T-cell (primary cell): ENCODE measurements at regions not wholly inside any gene's neighbourhood (a gene's known extent, or its start where the extent isn't known, plus 50 kb on each side); places are given as distances from the start of the nearest gene placed in this dataset.

Experiments used
- ATAC-seq, 4 experiments: fragments of 200-7000 bp in 3 of 4; fragments of 150-1000 bp in 1 of 4; cut with Tn5 transposase; replicated peaks in 1 of 4; 1 replicate in 3 of 4; 2 replicates in 1 of 4; pipeline ENCODE4 v1.10.0; 2021; ENCODE audit warnings: moderate library complexity in 3 of 4, mild to moderate bottlenecking in 2 of 4, moderate number of reproducible peaks in 1 of 4
- CTCF ChIA-PET, 2 donors: fragments of 300-600 bp; sonication (Branson Sonifier 250); formaldehyde crosslinking; loops; one replicate each; lab custom pipeline; 2022; ENCODE audit warnings: antibody characterized with exemption in 2 of 2; lab: Charles Lee
- POLR2A ChIA-PET, 2 donors: fragments of 300-600 bp; sonication (Branson Sonifier 250); formaldehyde crosslinking; loops; one replicate each; lab custom pipeline; 2022; ENCODE audit warnings: antibody characterized with exemption in 2 of 2; lab: Charles Lee
- DNase-seq, 35 experiments: peaks; one replicate each; pipeline versions ENCODE4 v3.0.0 to v3.0.0-alpha.2; 2013 to 2023
- H3K27ac ChIP-seq: one replicate; pipeline ENCODE4 v1.5.1; 2013; ENCODE audit warnings: low read length
- H3K27me3 ChIP-seq, 2 experiments: replicated peaks in 1 of 2; 1 replicate in 1 of 2; 2 replicates in 1 of 2; pipeline versions ENCODE4 v1.6.1 to v1.7.0; 2013; ENCODE audit warnings: low read length in 1 of 2, mixed read lengths in 1 of 2; ENCODE audit not compliant: control insufficient read depth in 2 of 2, insufficient read depth in 2 of 2; ENCODE audit errors: extremely low read depth in 1 of 2
- H3K36me3 ChIP-seq, 2 donors: 1 replicate in 1 of 2; 2 replicates in 1 of 2; pipeline versions ENCODE4 v1.6.1 to v1.7.0; 2013; ENCODE audit warnings: low read length in 1 of 2; ENCODE audit not compliant: control insufficient read depth in 2 of 2, insufficient read depth in 1 of 2; ENCODE audit errors: extremely low read depth in 1 of 2
- H3K4me1 ChIP-seq, 2 experiments: 1 replicate in 1 of 2; 2 replicates in 1 of 2; pipeline versions ENCODE4 v1.6.1 to v1.7.0; 2013; ENCODE audit warnings: low read length in 2 of 2, mixed read lengths in 1 of 2; ENCODE audit not compliant: insufficient read depth in 2 of 2, control insufficient read depth in 1 of 2; ENCODE audit errors: extremely low read depth in 1 of 2
- H3K4me3 ChIP-seq, 2 donors: 1 replicate in 1 of 2; 2 replicates in 1 of 2; pipeline versions ENCODE4 v1.5.1 to v1.7.0; 2013; ENCODE audit warnings: mild to moderate bottlenecking in 2 of 2, low read length in 1 of 2, moderate library complexity in 1 of 2; ENCODE audit not compliant: control insufficient read depth in 1 of 2; ENCODE audit errors: extremely low read depth in 1 of 2
- H3K9me3 ChIP-seq: 2 replicates; pipeline ENCODE4 v1.7.0; 2013
- H3K27ac Mint-ChIP-seq, 2 donors: one replicate each; pipeline ENCODE4 v1.8.0; 2020 to 2021; ENCODE audit warnings: mild to moderate bottlenecking in 2 of 2, mixed read lengths in 2 of 2
- H3K27me3 Mint-ChIP-seq, 2 donors: one replicate each; pipeline ENCODE4 v1.8.0; 2021 to 2022; ENCODE audit warnings: mixed read lengths in 2 of 2
- H3K36me3 Mint-ChIP-seq: one replicate; pipeline ENCODE4 v1.8.0; 2021; ENCODE audit warnings: mixed read lengths
- H3K4me1 Mint-ChIP-seq, 3 donors: one replicate each; pipeline ENCODE4 v1.8.0; 2020 to 2022; ENCODE audit warnings: mixed read lengths in 3 of 3, mild to moderate bottlenecking in 1 of 3
- H3K4me3 Mint-ChIP-seq, 3 donors: one replicate each; pipeline ENCODE4 v1.8.0; 2020 to 2022; ENCODE audit warnings: mild to moderate bottlenecking in 3 of 3, mixed read lengths in 3 of 3, moderate library complexity in 3 of 3
- H3K9me3 Mint-ChIP-seq, 3 donors: one replicate each; pipeline ENCODE4 v1.8.0; 2020 to 2022; ENCODE audit warnings: mixed read lengths in 3 of 3
- WGBS: methylation state at CpG from one replicate; pipeline ENCODE4 v1.1.5; 2013; ENCODE audit warnings: missing lambda C conversion rate; ENCODE audit not compliant: insufficient coverage; 5-methylcytosine and 5-hydroxymethylcytosine counted together

DNA sequence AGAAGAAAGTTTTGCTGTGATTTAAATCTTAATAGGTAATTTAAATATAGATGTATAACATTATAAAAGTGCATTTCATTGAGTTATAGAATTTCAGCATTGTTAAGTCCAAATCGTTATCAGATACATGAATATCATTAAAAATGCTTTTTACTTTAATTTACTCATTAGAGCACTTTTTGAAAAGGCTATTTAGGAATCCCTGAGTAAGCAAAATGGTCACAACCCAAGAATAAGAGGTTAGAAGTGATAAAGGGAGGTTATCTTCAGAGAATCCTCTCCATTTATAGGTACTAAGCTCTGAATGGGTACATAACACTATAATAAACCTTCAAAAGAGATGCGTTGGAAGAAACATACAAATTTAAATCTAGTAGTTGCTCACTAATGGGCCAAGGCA is 130.7 kb downstream of the SLC30A10 start:
- Mint-ChIP-seq H3K4me1 (no peaks in the 10 kb centered on the region), H3K9me3 (peaks cover 0 to 1% (median 0%) of the 10 kb centered on the region in 3 donors), H3K4me3 (no peak overlapping the region), H3K36me3 (no peaks in the 10 kb centered on the region), H3K27ac (no peak overlapping the region), H3K27me3 (peaks cover 2 to 9% of the 10 kb centered on the region in 2 donors)
- DNase-seq (no peak), ATAC-seq (no peak)
- peaks cover 0 to 3% of the 10 kb centered on the region in 2 experiments for H3K27me3 ChIP-seq
- WGBS: no CpG with 5 or more reads among the region's 2 CpGs
- ChIA-PET CTCF (no interaction called here), POLR2A (no interaction called here)
- H3K4me1 ChIP-seq: no peaks in the 10 kb centered on the region
- H3K9me3 ChIP-seq: no peaks in the 10 kb centered on the region
- H3K4me3 ChIP-seq: no peak overlapping the region
- no peaks in the 10 kb centered on the region for H3K36me3 ChIP-seq
- no peak overlapping the region for H3K27ac ChIP-seq

- H3K9me3 Mint-ChIP-seq: no peaks in the 10 kb centered on the region
- no peak overlapping the region for H3K4me3 ChIP-seq
- H3K4me3 Mint-ChIP-seq: no peak overlapping the region
- DNase-seq (no peak), ATAC-seq (no peak)
- ChIA-PET CTCF (no interaction called here), POLR2A (no interaction called here)
- no peaks in the 10 kb centered on the region for H3K36me3 Mint-ChIP-seq
- H3K4me1 ChIP-seq: no peaks in the 10 kb centered on the region
- peaks cover 3 to 10% of the 10 kb centered on the region in 2 donors for H3K27me3 Mint-ChIP-seq
- H3K27ac Mint-ChIP-seq: no peak overlapping the region
- H3K27ac ChIP-seq: no peak overlapping the region
- H3K36me3 ChIP-seq: no peaks in the 10 kb centered on the region
- H3K4me1 Mint-ChIP-seq: no peaks in the 10 kb centered on the region
- no peaks in the 10 kb centered on the region for H3K9me3 ChIP-seq
- H3K27me3 ChIP-seq: peaks cover 0 to 3% of the 10 kb centered on the region in 2 experiments
These were observed 131.3 kb downstream of the SLC30A10 start for GRCh38 chr1:219797009-219797408.

- Histone ChIP-seq H3K4me1 (no peaks in the 10 kb centered on the region), H3K27me3 (peaks cover 0 to 3% of the 10 kb centered on the region in 2 experiments), H3K9me3 (no peaks in the 10 kb centered on the region), H3K4me3 (no peak overlapping the region), H3K27ac (no peak overlapping the region), H3K36me3 (no peaks in the 10 kb centered on the region)
- no CpG with 5 or more reads among the region's 9 CpGs for WGBS
- CTCF ChIA-PET: no interaction called here
- ATAC-seq (no peak), DNase-seq (no peak)
- POLR2A ChIA-PET: no interaction called here
- Mint-ChIP-seq H3K4me3 (no peak overlapping the region), H3K9me3 (no peaks in the 10 kb centered on the region), H3K36me3 (no peaks in the 10 kb centered on the region), H3K4me1 (no peaks in the 10 kb centered on the region), H3K27me3 (peaks cover 3 to 10% of the 10 kb centered on the region in 2 donors), H3K27ac (no peak overlapping the region)
These were observed 132.9 kb downstream of the SLC30A10 start for GRCh38 chr1:219795363-219795917.

DNA sequence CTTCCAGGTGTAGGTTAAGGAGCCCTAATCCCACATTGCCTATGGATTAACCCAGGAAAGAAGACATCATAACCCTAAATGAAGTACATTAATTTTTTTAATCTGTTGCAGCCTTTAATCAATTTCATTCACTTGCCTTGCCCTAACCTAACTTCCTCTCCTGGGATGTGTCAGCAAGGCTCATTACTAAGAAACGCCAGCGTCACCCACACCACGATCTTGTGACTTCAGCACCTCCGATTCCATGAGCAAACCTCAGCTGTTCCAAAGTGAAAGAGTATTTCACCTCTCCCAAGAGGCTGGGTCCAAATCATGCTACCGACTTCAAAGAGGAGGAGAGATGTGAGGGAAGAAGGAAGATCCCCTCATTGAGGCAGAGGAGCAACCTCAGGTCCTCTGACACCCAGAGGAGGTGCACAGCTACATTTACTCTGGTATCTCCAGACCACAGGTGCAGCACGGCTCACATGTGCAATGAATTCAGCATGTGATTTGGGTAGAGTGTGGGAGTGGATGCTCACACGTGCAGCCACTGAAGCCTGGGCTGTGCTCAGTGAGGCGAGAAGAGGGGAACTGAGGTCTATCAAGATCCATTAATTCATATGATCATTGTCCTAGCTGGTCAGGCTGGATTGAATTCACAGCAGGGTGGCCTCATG is 134.1 kb downstream of the SLC30A10 start:
- Mint-ChIP-seq H3K9me3 (peaks cover 0 to under 1% (median 0%) of the 10 kb centered on the region in 3 donors), H3K4me3 (no peak overlapping the region), H3K27me3 (peaks cover 3 to 10% of the 10 kb centered on the region in 2 donors), H3K4me1 (no peaks in the 10 kb centered on the region), H3K27ac (no peak overlapping the region), H3K36me3 (no peaks in the 10 kb centered on the region)
- Histone ChIP-seq H3K27ac (no peak overlapping the region), H3K9me3 (no peaks in the 10 kb centered on the region), H3K4me1 (no peaks in the 10 kb centered on the region), H3K4me3 (no peak overlapping the region), H3K27me3 (peaks cover 0 to 3% of the 10 kb centered on the region in 2 experiments), H3K36me3 (no peaks in the 10 kb centered on the region)
- ATAC-seq (no peak), DNase-seq (no peak)
- ChIA-PET CTCF (no interaction called here), POLR2A (no interaction called here)
- 61% methylated on average over 2 of the region's 8 CpGs for WGBS

GRCh38 chr1:219792337-219793021 is 135.9 kb downstream of the SLC30A10 start:
- 63% methylated on average over 2 of the region's 3 CpGs for WGBS
- ChIA-PET POLR2A (no interaction called here), CTCF (no interaction called here)
- Mint-ChIP-seq H3K9me3 (peaks cover 0 to 4% (median 0%) of the 10 kb centered on the region in 3 donors), H3K4me1 (no peaks in the 10 kb centered on the region), H3K27me3 (peaks cover 3 to 10% of the 10 kb centered on the region in 2 donors), H3K36me3 (no peaks in the 10 kb centered on the region), H3K4me3 (no peak overlapping the region), H3K27ac (no peak overlapping the region)
- Histone ChIP-seq H3K27ac (no peak overlapping the region), H3K9me3 (no peaks in the 10 kb centered on the region), H3K36me3 (no peaks in the 10 kb centered on the region), H3K27me3 (peaks cover 0 to 3% of the 10 kb centered on the region in 2 experiments), H3K4me1 (no peaks in the 10 kb centered on the region), H3K4me3 (no peak overlapping the region)
- DNase-seq: no peak
- no peak for ATAC-seq

DNA sequence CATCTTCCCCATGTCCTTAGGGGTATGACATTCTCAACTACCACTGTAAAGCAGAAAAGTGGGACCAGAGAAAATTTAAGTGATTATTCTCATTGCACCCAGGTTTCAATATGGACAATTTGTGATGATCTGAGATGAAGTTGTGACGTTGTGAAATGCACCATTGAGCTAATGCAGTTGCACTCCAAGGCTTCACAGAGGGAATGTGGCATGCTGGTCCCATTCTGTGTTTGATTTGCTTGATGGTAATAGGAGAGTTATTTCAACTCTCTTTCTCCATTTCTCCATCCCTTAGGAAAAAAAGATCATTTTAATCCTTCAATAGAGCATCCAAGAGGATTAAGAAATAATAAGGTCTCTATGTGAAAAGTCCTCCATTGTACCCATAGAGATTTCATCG is 136.6 kb downstream of the SLC30A10 start:
- H3K36me3 ChIP-seq: no peaks in the 10 kb centered on the region
- no peaks in the 10 kb centered on the region for H3K4me1 ChIP-seq
- Mint-ChIP-seq H3K36me3 (no peaks in the 10 kb centered on the region), H3K9me3 (peaks cover 0 to 4% (median 0%) of the 10 kb centered on the region in 3 donors), H3K27ac (no peak overlapping the region), H3K27me3 (peaks cover 3 to 10% of the 10 kb centered on the region in 2 donors), H3K4me1 (no peaks in the 10 kb centered on the region), H3K4me3 (no peak overlapping the region)
- no peak for DNase-seq
- ATAC-seq: no peak
- no CpG with 5 or more reads among the region's 2 CpGs for WGBS
- no peaks in the 10 kb centered on the region for H3K9me3 ChIP-seq
- no peak overlapping the region for H3K27ac ChIP-seq
- ChIA-PET CTCF (no interaction called here), POLR2A (no interaction called here)
- peaks cover 0 to 3% of the 10 kb centered on the region in 2 experiments for H3K27me3 ChIP-seq
- no peak overlapping the region for H3K4me3 ChIP-seq
